Body of pancreas (tissue), 4 donors: ENCODE measurements at regions not wholly inside any gene's neighbourhood (a gene's known extent, or its start where the extent isn't known, plus 50 kb on each side); places are given as distances from the start of the nearest gene placed in this dataset.

Experiments
- ATAC-seq: fragments of 150-250 bp; one replicate; pipeline ENCODE4 v1.9.1; 2016
- DNase-seq, 4 donors: peaks; one replicate each; pipeline ENCODE4 v3.0.0-alpha.2; 2019
- H3K27ac ChIP-seq, 4 donors: fragments of 200-600 bp; sonication (generic); 1 replicate in 3 of 4; 2 replicates in 1 of 4; pipeline versions ENCODE4 v1.5.1 to v1.6.1; 2016 to 2019; ENCODE audit warnings: mild to moderate bottlenecking in 1 of 4, mixed read lengths in 1 of 4, moderate library complexity in 1 of 4
- H3K27me3 ChIP-seq, 2 donors: fragments of 200-600 bp; sonication (generic); one replicate each; pipeline ENCODE4 v1.6.0; 2016; ENCODE audit warnings: mild to moderate bottlenecking in 1 of 2
- H3K36me3 ChIP-seq, 2 donors: fragments of 200-600 bp; sonication (generic); replicated peaks in 1 of 2; 2 replicates each; pipeline ENCODE4 v1.5.1; 2016; ENCODE audit warnings: low read depth in 2 of 2; ENCODE audit not compliant: insufficient read depth in 1 of 2
- H3K4me1 ChIP-seq: fragments of 200-600 bp; sonication (generic); one replicate; pipeline ENCODE4 v1.6.0; 2016
- H3K4me3 ChIP-seq, 2 donors: fragments of 200-600 bp; sonication (generic); 1 replicate in 1 of 2; 2 replicates in 1 of 2; pipeline ENCODE4 v1.5.1; 2016 to 2019
- H3K9me3 ChIP-seq, 3 donors: fragments of 200-600 bp; sonication (generic); 1 replicate in 2 of 3; 2 replicates in 1 of 3; pipeline ENCODE4 v1.5.1; 2016
- CTCF ChIP-seq, 7 experiments: fragments of 450-650 bp in 4 of 7; fragments of 200-600 bp in 3 of 7; sonication (generic) in 3 of 7; IDR thresholded peaks; one replicate each; pipeline ENCODE4 v1.5.1; 2016 to 2019; ENCODE audit warnings: antibody characterized with exemption in 7 of 7
- POLR2A ChIP-seq, 3 donors: fragments of 450-650 bp; IDR thresholded peaks; one replicate each; pipeline ENCODE4 v1.6.1; 2016; ENCODE audit warnings: antibody characterized with exemption in 3 of 3, mild to moderate bottlenecking in 2 of 3
- WGBS, 2 donors: methylation state at CpG; one replicate each; pipeline ENCODE4 v1.1.5; 2017; 5-methylcytosine and 5-hydroxymethylcytosine counted together
- intact Hi-C: fragments of 100-400 bp; cut with DNase I; formaldehyde crosslinking; loops from one replicate; pipeline ENCODE4 v1.15.1; 2023

GRCh38 chr12:91555436-91556415 is 373.1 kb upstream of the DCN start:
- no peak overlapping the region for H3K27ac ChIP-seq
- no peaks in the 10 kb centered on the region for H3K9me3 ChIP-seq
- WGBS, 2 donors: 61 to 62% methylated on average over 7 of the region's 7 CpGs

GRCh38 chr12:91551927-91552326 is 369.3 kb upstream of the DCN start:
- Histone ChIP-seq H3K4me3 (no peak overlapping the region), H3K27me3 (no peaks in the 10 kb centered on the region), H3K4me1 (no peaks in the 10 kb centered on the region), H3K36me3 (no peaks in the 10 kb centered on the region), H3K9me3 (no peaks in the 10 kb centered on the region), H3K27ac (no peak overlapping the region)
- WGBS, 2 donors: 80 to 86% methylated on average over 8 of the region's 8 CpGs
- TF ChIP-seq POLR2A (IDR thresholded peaks at IDR 0.05) (no peak), CTCF (IDR thresholded peaks at IDR 0.05) (no peak)
- DNase-seq: peak in 2 of 4 donors; percentile 17 to 51
- intact Hi-C loops: no loop called here
- ATAC-seq: no peak

More at GRCh38 chr12:91555436-91556415, 373.1 kb upstream of the DCN start:
- H3K27me3 ChIP-seq: no peaks in the 10 kb centered on the region
- H3K4me1 ChIP-seq: no peaks in the 10 kb centered on the region
- no peak for TF ChIP-seq CTCF (IDR thresholded peaks at IDR 0.05)
- TF ChIP-seq POLR2A (IDR thresholded peaks at IDR 0.05): no peak
- no peak for DNase-seq
- intact Hi-C loops: no loop called here
- no peaks in the 10 kb centered on the region for H3K36me3 ChIP-seq
- no peak overlapping the region for H3K4me3 ChIP-seq
- ATAC-seq: no peak

- no peak for TF ChIP-seq CTCF (IDR thresholded peaks at IDR 0.05)
- no peak for TF ChIP-seq POLR2A (IDR thresholded peaks at IDR 0.05)
- H3K4me3 ChIP-seq: no peak overlapping the region
- no peaks in the 10 kb centered on the region for H3K36me3 ChIP-seq
- no peak overlapping the region for H3K27ac ChIP-seq
- no peak for DNase-seq
- intact Hi-C loops: no loop called here
- no peak for ATAC-seq
- no peaks in the 10 kb centered on the region for H3K27me3 ChIP-seq
- H3K4me1 ChIP-seq: no peaks in the 10 kb centered on the region
- H3K9me3 ChIP-seq: no peaks in the 10 kb centered on the region
- WGBS, 2 donors: 93 to 95% methylated on average over 1 of the region's 1 CpG
These were observed 368.6 kb upstream of the DCN start for GRCh38 chr12:91551242-91551641.

GRCh38 chr12:91542666-91543065 is 360.0 kb upstream of the DCN start:
- Histone ChIP-seq H3K4me1 (no peaks in the 10 kb centered on the region), H3K27ac (no peak overlapping the region), H3K9me3 (no peaks in the 10 kb centered on the region), H3K27me3 (no peaks in the 10 kb centered on the region), H3K4me3 (no peak overlapping the region), H3K36me3 (no peaks in the 10 kb centered on the region)
- TF ChIP-seq POLR2A (IDR thresholded peaks at IDR 0.05) (no peak), CTCF (IDR thresholded peaks at IDR 0.05) (no peak)
- DNase-seq (no peak), ATAC-seq (no peak)
- intact Hi-C loops: no loop called here
- WGBS, 2 donors: 82 to 85% methylated on average over 2 of the region's 2 CpGs
